KMS-11 (cell line): ENCODE measurements at regions not wholly inside any gene's neighbourhood (a gene's known extent, or its start where the extent isn't known, plus 50 kb on each side); places are given as distances from the start of the nearest gene placed in this dataset.

Experiments
- H2AFZ ChIP-seq: fragments of 200-600 bp; sonication (generic); 2 replicates; pipeline ENCODE4 v1.6.1; 2016; ENCODE audit warnings: antibody characterized with exemption, mixed run types, low read depth
- H3K27ac ChIP-seq: fragments of 200-600 bp; sonication (generic); 2 replicates; pipeline ENCODE4 v1.6.1; 2016; ENCODE audit warnings: mild to moderate bottlenecking, mixed run types
- H3K27me3 ChIP-seq: fragments of 200-600 bp; sonication (generic); 2 replicates; pipeline ENCODE4 v1.6.1; 2017; ENCODE audit warnings: mild to moderate bottlenecking, low read depth, mixed run types, moderate library complexity; ENCODE audit not compliant: insufficient read depth
- H3K36me3 ChIP-seq: fragments of 200-600 bp; sonication (generic); 2 replicates; pipeline ENCODE4 v1.6.1; 2017; ENCODE audit warnings: mild to moderate bottlenecking, mixed run types; ENCODE audit not compliant: insufficient read depth
- H3K4me1 ChIP-seq: fragments of 200-600 bp; sonication (generic); 2 replicates; pipeline ENCODE4 v1.6.1; 2016; ENCODE audit warnings: mild to moderate bottlenecking, low read depth, mixed run types; ENCODE audit not compliant: poor library complexity, severe bottlenecking
- H3K4me2 ChIP-seq: fragments of 200-600 bp; sonication (generic); 2 replicates; pipeline ENCODE4 v1.7.0; 2016; ENCODE audit warnings: mild to moderate bottlenecking, mixed run types
- H3K4me3 ChIP-seq: fragments of 200-600 bp; sonication (generic); IDR thresholded peaks from 2 replicates; pipeline ENCODE4 v1.6.1; 2017; ENCODE audit warnings: low read depth, low read length, mixed read lengths; ENCODE audit not compliant: insufficient read depth
- H3K79me2 ChIP-seq: fragments of 200-600 bp; sonication (generic); 2 replicates; pipeline ENCODE4 v1.6.1; 2016; ENCODE audit warnings: low read depth, mixed run types; ENCODE audit not compliant: insufficient read depth
- H3K9ac ChIP-seq: fragments of 200-600 bp; sonication (generic); 2 replicates; pipeline ENCODE4 v1.6.1; 2016; ENCODE audit warnings: mild to moderate bottlenecking, mixed run types
- H4K20me1 ChIP-seq: fragments of 200-600 bp; sonication (generic); 2 replicates; pipeline ENCODE4 v1.6.1; 2016; ENCODE audit warnings: mild to moderate bottlenecking, mixed run types; ENCODE audit not compliant: insufficient read depth
- TF ChIP-seq, protein P1 (sequence below): fragments of 200-600 bp; sonication (generic); conservative IDR thresholded peaks from 2 replicates; pipeline ENCODE4 v1.6.1; 2017; ENCODE audit warnings: low read depth, mild to moderate bottlenecking, antibody characterized with exemption, low read length, moderate library complexity, mixed read lengths

DNA sequence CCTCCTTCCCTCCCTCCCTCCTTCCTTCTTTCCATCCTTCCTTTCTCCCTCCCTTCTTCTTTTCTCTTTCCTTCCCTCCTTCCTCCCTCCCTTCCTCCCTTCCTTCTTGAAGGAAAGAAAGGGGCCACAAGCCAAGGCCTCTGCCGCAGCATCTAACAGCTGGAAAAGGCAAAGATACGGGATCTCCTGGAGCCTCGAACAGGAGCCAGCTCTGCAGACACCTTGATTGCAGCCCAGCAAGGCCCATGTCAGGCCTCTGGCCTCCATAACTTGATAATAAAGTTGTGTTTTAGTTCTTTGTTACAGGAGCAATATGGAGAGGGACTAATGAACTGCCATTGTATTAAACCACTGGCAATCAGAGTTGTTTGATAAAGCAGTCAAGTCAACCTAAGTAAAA lies 348.9 kb upstream of the B3GAT1 start:
- no peak overlapping the region for H3K4me3 ChIP-seq
- H3K79me2 ChIP-seq, result no peaks in the 10 kb centered on the region
- TF ChIP-seq, protein P1, sequence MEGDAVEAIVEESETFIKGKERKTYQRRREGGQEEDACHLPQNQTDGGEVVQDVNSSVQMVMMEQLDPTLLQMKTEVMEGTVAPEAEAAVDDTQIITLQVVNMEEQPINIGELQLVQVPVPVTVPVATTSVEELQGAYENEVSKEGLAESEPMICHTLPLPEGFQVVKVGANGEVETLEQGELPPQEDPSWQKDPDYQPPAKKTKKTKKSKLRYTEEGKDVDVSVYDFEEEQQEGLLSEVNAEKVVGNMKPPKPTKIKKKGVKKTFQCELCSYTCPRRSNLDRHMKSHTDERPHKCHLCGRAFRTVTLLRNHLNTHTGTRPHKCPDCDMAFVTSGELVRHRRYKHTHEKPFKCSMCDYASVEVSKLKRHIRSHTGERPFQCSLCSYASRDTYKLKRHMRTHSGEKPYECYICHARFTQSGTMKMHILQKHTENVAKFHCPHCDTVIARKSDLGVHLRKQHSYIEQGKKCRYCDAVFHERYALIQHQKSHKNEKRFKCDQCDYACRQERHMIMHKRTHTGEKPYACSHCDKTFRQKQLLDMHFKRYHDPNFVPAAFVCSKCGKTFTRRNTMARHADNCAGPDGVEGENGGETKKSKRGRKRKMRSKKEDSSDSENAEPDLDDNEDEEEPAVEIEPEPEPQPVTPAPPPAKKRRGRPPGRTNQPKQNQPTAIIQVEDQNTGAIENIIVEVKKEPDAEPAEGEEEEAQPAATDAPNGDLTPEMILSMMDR, result no peak
- H3K4me2 ChIP-seq, result no peak overlapping the region
- no peak overlapping the region for H3K9ac ChIP-seq
- H4K20me1 ChIP-seq, result no peaks in the 10 kb centered on the region
- H2AFZ ChIP-seq, result no peak overlapping the region
- H3K4me1 ChIP-seq, result no peaks in the 10 kb centered on the region
- no peaks in the 10 kb centered on the region for H3K36me3 ChIP-seq
- H3K27ac ChIP-seq, result no peak overlapping the region
- no peaks in the 10 kb centered on the region for H3K27me3 ChIP-seq

GRCh38 chr11:134760299-134760698 lies 348.3 kb upstream of the B3GAT1 start:
- no peak overlapping the region for H3K4me2 ChIP-seq
- TF ChIP-seq, protein P1, result no peak
- no peaks in the 10 kb centered on the region for H3K36me3 ChIP-seq
- H3K27ac ChIP-seq, result no peak overlapping the region
- H2AFZ ChIP-seq, result no peak overlapping the region
- no peaks in the 10 kb centered on the region for H3K27me3 ChIP-seq
- no peak overlapping the region for H3K4me3 ChIP-seq
- H4K20me1 ChIP-seq, result no peaks in the 10 kb centered on the region
- no peak overlapping the region for H3K9ac ChIP-seq
- no peaks in the 10 kb centered on the region for H3K79me2 ChIP-seq
- no peaks in the 10 kb centered on the region for H3K4me1 ChIP-seq

DNA sequence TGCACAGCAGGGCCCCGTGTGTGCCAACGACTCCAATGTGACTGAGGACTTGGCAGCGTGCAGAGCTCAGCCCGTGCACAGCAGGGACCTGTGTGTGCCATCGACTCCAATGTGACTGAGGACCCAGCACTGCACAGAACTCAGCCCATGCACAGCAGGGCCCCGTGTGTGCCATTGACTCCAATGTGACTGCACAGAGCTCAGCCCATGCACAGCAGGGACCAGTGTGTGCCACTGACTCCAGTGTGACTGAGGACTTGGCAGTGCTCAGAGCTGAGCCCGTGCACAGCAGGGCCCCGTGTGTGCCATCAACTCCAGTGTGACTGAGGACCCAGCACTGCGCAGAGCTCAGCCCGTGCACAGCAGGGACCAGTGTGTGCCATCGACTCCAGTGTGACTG lies 347.8 kb upstream of the B3GAT1 start:
- no peak overlapping the region for H3K9ac ChIP-seq
- no peak overlapping the region for H3K4me3 ChIP-seq
- no peaks in the 10 kb centered on the region for H4K20me1 ChIP-seq
- no peaks in the 10 kb centered on the region for H3K4me1 ChIP-seq
- H3K79me2 ChIP-seq, result no peaks in the 10 kb centered on the region
- H2AFZ ChIP-seq, result no peak overlapping the region
- TF ChIP-seq, protein P1, result no peak
- no peaks in the 10 kb centered on the region for H3K27me3 ChIP-seq
- H3K27ac ChIP-seq, result no peak overlapping the region
- no peaks in the 10 kb centered on the region for H3K36me3 ChIP-seq
- no peak overlapping the region for H3K4me2 ChIP-seq

DNA sequence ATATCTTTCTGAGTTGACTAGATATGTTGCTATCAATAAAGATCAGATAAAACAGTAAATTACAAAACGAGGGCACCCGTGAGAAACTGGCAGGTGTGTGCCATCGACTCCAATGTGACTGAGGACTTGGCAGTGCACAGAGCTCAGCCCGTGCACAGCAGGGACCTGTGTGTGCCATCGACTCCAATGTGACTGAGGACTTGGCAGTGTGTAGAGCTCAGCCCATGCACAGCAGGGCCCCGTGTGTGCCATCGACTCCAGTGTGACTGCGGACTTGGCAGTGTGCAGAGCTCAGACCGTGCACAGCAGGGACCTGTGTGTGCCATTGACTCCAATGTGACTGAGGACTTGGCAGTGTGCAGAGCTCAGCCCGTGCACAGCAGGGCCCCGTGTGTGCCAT lies 347.2 kb upstream of the B3GAT1 start:
- no peaks in the 10 kb centered on the region for H4K20me1 ChIP-seq
- TF ChIP-seq, protein P1, result no peak
- H3K9ac ChIP-seq, result no peak overlapping the region
- no peak overlapping the region for H3K4me3 ChIP-seq
- H3K36me3 ChIP-seq, result no peaks in the 10 kb centered on the region
- no peaks in the 10 kb centered on the region for H3K27me3 ChIP-seq
- H3K27ac ChIP-seq, result no peak overlapping the region
- H3K4me1 ChIP-seq, result no peaks in the 10 kb centered on the region
- H2AFZ ChIP-seq, result no peak overlapping the region
- no peaks in the 10 kb centered on the region for H3K79me2 ChIP-seq
- H3K4me2 ChIP-seq, result no peak overlapping the region
